22Rv1 (cell line): ENCODE measurements at regions not wholly inside any gene's neighbourhood (a gene's known extent, or its start where the extent isn't known, plus 50 kb on each side); places are given as distances from the start of the nearest gene placed in this dataset.
A peak's percentile ranks its signal among the peaks of the same experiment; 100 is the strongest.
"Not testable (repeated sequence)": the region's sequence is repeated elsewhere in the genome, so short reads cannot be mapped to it uniquely, and the experiment has no call there.

Source experiments
- H3K27ac ChIP-seq: fragments of 450-650 bp; 2 replicates; pipeline ENCODE4 v1.5.1; 2017
- CTCF ChIP-seq: fragments of 450-650 bp; IDR thresholded peaks from 2 replicates; pipeline ENCODE4 v1.5.1; 2017; ENCODE audit warnings: mild to moderate bottlenecking
- ZFX ChIP-seq: fragments of 450-650 bp; IDR thresholded peaks from 2 replicates; pipeline ENCODE4 v1.6.1; 2017; ENCODE audit warnings: antibody characterized with exemption, borderline replicate concordance

- TF ChIP-seq ZFX = no peak
- no peak for TF ChIP-seq CTCF
Measured at GRCh38 chr17:54425671-54426070, 475.0 kb upstream of the TOM1L1 start.

GRCh38 chr17:54426296-54426886 is 474.3 kb upstream of the TOM1L1 start:
- no peak overlapping the region for H3K27ac ChIP-seq
- no peak for TF ChIP-seq ZFX
- peak; percentile 80 for TF ChIP-seq CTCF

More at GRCh38 chr17:54425671-54426070, 475.0 kb upstream of the TOM1L1 start:
- no peak overlapping the region for H3K27ac ChIP-seq

GRCh38 chr17:54435966-54436365 is 464.7 kb upstream of the TOM1L1 start:
- H3K27ac ChIP-seq = no peak overlapping the region
- TF ChIP-seq CTCF (no peak), ZFX (no peak)

GRCh38 chr17:54439816-54440215 is 460.8 kb upstream of the TOM1L1 start:
- no peak for TF ChIP-seq CTCF
- TF ChIP-seq ZFX = no peak
- H3K27ac ChIP-seq = no peak overlapping the region

GRCh38 chr17:54451051-54451450 is 449.6 kb upstream of the TOM1L1 start:
- no peak for TF ChIP-seq CTCF
- no peak for TF ChIP-seq ZFX
- H3K27ac ChIP-seq = no peak overlapping the region

GRCh38 chr17:54452666-54453348 is 447.8 kb upstream of the TOM1L1 start:
- H3K27ac ChIP-seq = no peak overlapping the region
- TF ChIP-seq CTCF = no peak
- no peak for TF ChIP-seq ZFX

GRCh38 chr17:54455251-54455868 is 445.3 kb upstream of the TOM1L1 start:
- H3K27ac ChIP-seq = no peak overlapping the region
- TF ChIP-seq CTCF = no peak

GRCh38 chr17:54465443-54465842 is 435.2 kb upstream of the TOM1L1 start:
- H3K27ac ChIP-seq = not testable (repeated sequence)
